ENCODE measurements at regions not wholly inside any gene's neighbourhood (a gene's known extent, or its start where the extent isn't known, plus 50 kb on each side); places are given as distances from the start of the nearest gene placed in this dataset.

DNA sequence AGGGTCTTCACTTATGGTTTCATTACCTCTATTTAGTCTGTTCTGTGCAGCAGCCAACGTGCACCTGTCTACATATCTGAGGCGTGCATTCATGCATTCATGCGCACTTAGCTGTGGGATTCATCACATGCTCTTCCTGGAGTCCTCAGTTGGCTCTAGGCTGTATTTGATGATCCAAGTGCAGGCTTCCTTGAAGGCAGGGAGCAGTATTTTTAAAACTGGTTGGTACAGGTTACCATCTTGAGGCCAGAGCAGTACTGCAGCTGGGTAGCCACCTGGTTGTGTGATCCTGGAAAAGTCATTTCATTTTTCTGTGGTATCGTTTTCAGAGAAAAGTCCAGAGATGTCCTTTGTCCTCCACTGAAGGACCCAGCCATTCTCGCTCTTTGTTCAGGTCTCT is 109.8 kb downstream of the EN1 start:
- Histone ChIP-seq H3F3A (ENCODE audit: control insufficient read depth, insufficient read depth) (no peaks in the 10 kb centered on the region), H3K4me2 (ENCODE audit: low read length) (no peak overlapping the region), H3K4me3 (ENCODE audit: low read length) (no peak overlapping the region), H3K4me1 (ENCODE audit: control insufficient read depth, low read length) (no peaks in the 10 kb centered on the region), H3K79me2 (ENCODE audit: control insufficient read depth, low read length) (no peaks in the 10 kb centered on the region), H3K27ac (ENCODE audit: low read depth, low read length) (no peak overlapping the region), H3K9me2 (replicated peaks; ENCODE audit: control insufficient read depth, low read length) (no peaks in the 10 kb centered on the region), H3K36me3 (ENCODE audit: control insufficient read depth, low read length) (no peaks in the 10 kb centered on the region), H3K9me3 (ENCODE audit: control insufficient read depth, insufficient read depth, low read length) (no peaks in the 10 kb centered on the region), H4K20me1 (ENCODE audit: control insufficient read depth, insufficient read depth, low read depth, low read length) (no peaks in the 10 kb centered on the region), H3K27me3 (ENCODE audit: control insufficient read depth, low read length) (peaks cover 5% of the 10 kb centered on the region; the same call in 1 of the 2 replicates)
- TF ChIP-seq EZH2phosphoT487 (IDR thresholded peaks at IDR 0.05; ENCODE audit: borderline replicate concordance, low read length) (no peak), CTCF (IDR thresholded peaks at IDR 0.05; ENCODE audit: low read depth, low read length, poor library complexity, severe bottlenecking) (no peak)

GRCh38 chr2:118732432-118732831 is 115.0 kb downstream of the EN1 start:
- TF ChIP-seq EZH2phosphoT487 (IDR thresholded peaks at IDR 0.05; ENCODE audit: borderline replicate concordance, low read length): no peak
- TF ChIP-seq CTCF (IDR thresholded peaks at IDR 0.05; ENCODE audit: low read depth, low read length, poor library complexity, severe bottlenecking): no peak
- H3F3A ChIP-seq (ENCODE audit: control insufficient read depth, insufficient read depth): no peaks in the 10 kb centered on the region
- no peaks in the 10 kb centered on the region for H3K9me3 ChIP-seq (ENCODE audit: control insufficient read depth, insufficient read depth, low read length)
- H3K79me2 ChIP-seq (ENCODE audit: control insufficient read depth, low read length): no peaks in the 10 kb centered on the region
- no peak overlapping the region for H3K4me2 ChIP-seq (ENCODE audit: low read length)
- no peaks in the 10 kb centered on the region for H3K4me1 ChIP-seq (ENCODE audit: control insufficient read depth, low read length)
- H3K4me3 ChIP-seq (ENCODE audit: low read length): no peak overlapping the region
- no peak overlapping the region for H3K27ac ChIP-seq (ENCODE audit: low read depth, low read length)
- no peaks in the 10 kb centered on the region for H3K27me3 ChIP-seq (ENCODE audit: control insufficient read depth, low read length)
- no peaks in the 10 kb centered on the region for H3K36me3 ChIP-seq (ENCODE audit: control insufficient read depth, low read length)
- no peaks in the 10 kb centered on the region for H3K9me2 ChIP-seq (replicated peaks; ENCODE audit: control insufficient read depth, low read length)
- H4K20me1 ChIP-seq (ENCODE audit: control insufficient read depth, insufficient read depth, low read depth, low read length): no peaks in the 10 kb centered on the region

DNA sequence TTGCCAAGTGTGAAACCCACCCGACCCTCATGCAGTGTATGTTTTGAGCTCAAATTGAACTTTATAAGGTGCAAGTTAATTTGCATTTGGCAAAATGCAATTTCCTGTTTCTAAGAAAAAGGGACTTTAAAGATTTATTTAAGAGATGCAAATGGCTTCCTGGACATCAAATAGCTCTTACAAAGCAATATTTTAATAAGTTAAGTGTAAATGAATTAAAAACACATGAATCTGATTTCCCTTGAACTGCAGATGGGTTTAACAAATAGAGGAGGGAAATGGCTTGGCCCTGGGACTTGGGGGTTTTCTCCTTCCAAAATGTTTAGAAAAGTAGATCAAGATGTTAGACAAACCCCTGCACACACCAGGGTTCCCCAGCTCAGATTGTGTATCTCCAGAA is 116.0 kb downstream of the EN1 start:
- H3K9me2 ChIP-seq (replicated peaks; ENCODE audit: control insufficient read depth, low read length): no peaks in the 10 kb centered on the region
- no peak overlapping the region for H3K4me3 ChIP-seq (ENCODE audit: low read length)
- no peaks in the 10 kb centered on the region for H3K9me3 ChIP-seq (ENCODE audit: control insufficient read depth, insufficient read depth, low read length)
- H3K36me3 ChIP-seq (ENCODE audit: control insufficient read depth, low read length): no peaks in the 10 kb centered on the region
- TF ChIP-seq EZH2phosphoT487 (IDR thresholded peaks at IDR 0.05; ENCODE audit: borderline replicate concordance, low read length): no peak
- no peak for TF ChIP-seq CTCF (IDR thresholded peaks at IDR 0.05; ENCODE audit: low read depth, low read length, poor library complexity, severe bottlenecking)
- no peaks in the 10 kb centered on the region for H4K20me1 ChIP-seq (ENCODE audit: control insufficient read depth, insufficient read depth, low read depth, low read length)
- H3K4me1 ChIP-seq (ENCODE audit: control insufficient read depth, low read length): no peaks in the 10 kb centered on the region
- H3K27ac ChIP-seq (ENCODE audit: low read depth, low read length): no peak overlapping the region
- H3K27me3 ChIP-seq (ENCODE audit: control insufficient read depth, low read length): no peaks in the 10 kb centered on the region
- no peaks in the 10 kb centered on the region for H3K79me2 ChIP-seq (ENCODE audit: control insufficient read depth, low read length)
- H3K4me2 ChIP-seq (ENCODE audit: low read length): no peak overlapping the region
- no peaks in the 10 kb centered on the region for H3F3A ChIP-seq (ENCODE audit: control insufficient read depth, insufficient read depth)

DNA sequence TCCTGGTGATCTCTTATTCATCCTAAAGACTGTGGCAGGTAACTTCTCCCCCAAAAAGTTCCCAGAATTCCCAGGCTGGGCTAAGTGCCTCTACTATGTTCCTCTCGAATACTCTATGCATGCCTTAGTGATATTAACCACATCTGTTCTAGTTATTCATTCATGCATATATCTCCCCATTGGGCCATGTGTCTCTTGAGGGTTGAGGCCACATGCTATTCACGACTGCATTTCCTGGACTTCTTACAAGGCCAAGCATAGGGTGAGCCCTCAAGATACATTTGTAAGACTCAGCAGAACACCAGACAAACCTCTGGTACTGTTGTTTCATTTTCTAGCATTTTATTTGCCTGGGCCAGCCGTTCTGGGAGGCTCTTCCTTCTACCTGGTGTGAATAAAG is 117.0 kb downstream of the EN1 start:
- H4K20me1 ChIP-seq (ENCODE audit: control insufficient read depth, insufficient read depth, low read depth, low read length): no peaks in the 10 kb centered on the region
- no peaks in the 10 kb centered on the region for H3K36me3 ChIP-seq (ENCODE audit: control insufficient read depth, low read length)
- no peaks in the 10 kb centered on the region for H3K27me3 ChIP-seq (ENCODE audit: control insufficient read depth, low read length)
- TF ChIP-seq EZH2phosphoT487 (IDR thresholded peaks at IDR 0.05; ENCODE audit: borderline replicate concordance, low read length): no peak
- TF ChIP-seq CTCF (IDR thresholded peaks at IDR 0.05; ENCODE audit: low read depth, low read length, poor library complexity, severe bottlenecking): no peak
- no peak overlapping the region for H3K4me3 ChIP-seq (ENCODE audit: low read length)
- H3K4me1 ChIP-seq (ENCODE audit: control insufficient read depth, low read length): no peaks in the 10 kb centered on the region
- no peaks in the 10 kb centered on the region for H3F3A ChIP-seq (ENCODE audit: control insufficient read depth, insufficient read depth)
- H3K9me3 ChIP-seq (ENCODE audit: control insufficient read depth, insufficient read depth, low read length): no peaks in the 10 kb centered on the region
- H3K9me2 ChIP-seq (replicated peaks; ENCODE audit: control insufficient read depth, low read length): no peaks in the 10 kb centered on the region
- no peak overlapping the region for H3K4me2 ChIP-seq (ENCODE audit: low read length)
- H3K79me2 ChIP-seq (ENCODE audit: control insufficient read depth, low read length): no peaks in the 10 kb centered on the region
- no peak overlapping the region for H3K27ac ChIP-seq (ENCODE audit: low read depth, low read length)

All from DOHH2 (cell line).